K562 (cell line): ENCODE measurements at regions not wholly inside any gene's neighbourhood (a gene's known extent, or its start where the extent isn't known, plus 50 kb on each side); places are given as distances from the start of the nearest gene placed in this dataset.

Source experiments
- BCL6 ChIP-seq: fragments of 250-450 bp; sonication (Bioruptor Pico); IDR thresholded peaks from 2 replicates; pipeline ENCODE4 v1.4.0; 2020
- CBX2 ChIP-seq: fragments of 200-600 bp; sonication (generic); IDR thresholded peaks from one replicate; pipeline ENCODE4 v1.6.1; 2012; ENCODE audit warnings: mild to moderate bottlenecking, low read length, inconsistent platforms; ENCODE audit not compliant: insufficient read depth, poor library complexity, severe bottlenecking
- ZBED1 ChIP-seq: IDR thresholded peaks from 2 replicates; pipeline ENCODE4 v1.6.1; 2014
- TF ChIP-seq, protein P1 (sequence below): sonication (generic); formaldehyde crosslinking; IDR thresholded peaks from 2 replicates; pipeline ENCODE4 v1.9.0; 2022; ENCODE audit warnings: mild to moderate bottlenecking, missing genetic modification reagents

DNA sequence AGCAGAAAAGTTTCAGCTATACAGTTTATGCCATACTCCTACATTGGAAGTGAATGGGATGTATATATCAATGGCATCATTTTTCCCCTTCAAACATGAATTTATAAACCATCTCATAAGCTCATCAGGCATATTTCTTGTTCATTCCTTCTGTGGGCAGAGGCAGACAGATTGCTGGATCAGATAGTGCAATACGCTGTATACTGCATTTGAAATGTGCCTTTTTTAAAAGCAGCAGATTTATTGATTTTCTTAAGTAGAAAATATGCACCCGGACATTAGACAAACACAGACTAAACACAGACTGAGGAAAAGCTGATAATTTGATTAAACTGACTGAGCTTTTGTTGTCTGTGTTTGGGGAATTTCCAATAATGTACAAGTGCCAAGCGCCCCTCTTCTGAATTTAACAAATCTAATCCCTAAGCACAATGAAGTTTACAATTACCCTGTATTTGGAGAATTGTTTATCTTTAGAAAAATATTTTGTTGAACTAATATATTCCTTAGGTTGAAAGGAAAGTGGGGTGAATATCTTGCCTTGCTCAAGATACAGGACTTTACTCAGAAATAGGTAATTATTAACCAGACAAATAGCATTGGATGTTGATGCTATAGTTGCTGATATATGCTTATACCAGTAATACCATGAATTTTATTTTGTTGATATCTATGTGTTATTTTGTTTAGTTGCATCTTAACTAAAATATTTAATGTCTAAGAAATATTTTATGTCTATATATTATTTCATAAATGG lies 566.6 kb upstream of the MEF2C start:
- TF ChIP-seq BCL6 (CRISPR knock-in tag) (no peak), ZBED1 (no peak), CBX2 (no peak)
- TF ChIP-seq, protein P1, sequence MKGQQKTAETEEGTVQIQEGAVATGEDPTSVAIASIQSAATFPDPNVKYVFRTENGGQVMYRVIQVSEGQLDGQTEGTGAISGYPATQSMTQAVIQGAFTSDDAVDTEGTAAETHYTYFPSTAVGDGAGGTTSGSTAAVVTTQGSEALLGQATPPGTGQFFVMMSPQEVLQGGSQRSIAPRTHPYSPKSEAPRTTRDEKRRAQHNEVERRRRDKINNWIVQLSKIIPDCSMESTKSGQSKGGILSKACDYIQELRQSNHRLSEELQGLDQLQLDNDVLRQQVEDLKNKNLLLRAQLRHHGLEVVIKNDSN = no peak
